Lower lobe of right lung (tissue), 2 donors: ENCODE measurements at regions not wholly inside any gene's neighbourhood (a gene's known extent, or its start where the extent isn't known, plus 50 kb on each side); places are given as distances from the start of the nearest gene placed in this dataset.

Experiments
- ATAC-seq, 2 donors: fragments of 200-7000 bp; cut with Tn5 transposase; one replicate each; pipeline ENCODE4 v1.9.1; 2020 to 2022; ENCODE audit warnings: mild to moderate bottlenecking in 2 of 2, moderate library complexity in 2 of 2
- DNase-seq: peaks from one replicate; pipeline ENCODE4 v3.0.0-alpha.2; 2020
- H3K27ac ChIP-seq: fragments of 200-600 bp; one replicate; pipeline ENCODE4 v1.8.0; 2022
- H3K27me3 ChIP-seq: fragments of 200-600 bp; one replicate; pipeline ENCODE4 v1.8.0; 2022; ENCODE audit warnings: low read depth
- H3K36me3 ChIP-seq: fragments of 200-600 bp; one replicate; pipeline ENCODE4 v1.8.0; 2022; ENCODE audit warnings: mild to moderate bottlenecking
- H3K4me1 ChIP-seq: fragments of 200-600 bp; one replicate; pipeline ENCODE4 v1.8.0; 2022
- H3K4me3 ChIP-seq: fragments of 200-600 bp; one replicate; pipeline ENCODE4 v1.8.0; 2022; ENCODE audit warnings: mild to moderate bottlenecking
- H3K9me3 ChIP-seq: fragments of 200-600 bp; one replicate; pipeline ENCODE4 v1.8.0; 2022
- intact Hi-C: fragments of 100-400 bp; cut with DNase I; formaldehyde crosslinking; loops from one replicate; pipeline ENCODE4 v1.11.0; 2022
- TF ChIP-seq, protein P1 (sequence below): fragments of 200-600 bp; IDR thresholded peaks from one replicate; pipeline ENCODE4 v1.8.0; 2022; ENCODE audit warnings: antibody characterized with exemption, mild to moderate bottlenecking
- donor health status: DM: no; HTN: yes; CAD: no; lungs with severe emphysema.

DNA sequence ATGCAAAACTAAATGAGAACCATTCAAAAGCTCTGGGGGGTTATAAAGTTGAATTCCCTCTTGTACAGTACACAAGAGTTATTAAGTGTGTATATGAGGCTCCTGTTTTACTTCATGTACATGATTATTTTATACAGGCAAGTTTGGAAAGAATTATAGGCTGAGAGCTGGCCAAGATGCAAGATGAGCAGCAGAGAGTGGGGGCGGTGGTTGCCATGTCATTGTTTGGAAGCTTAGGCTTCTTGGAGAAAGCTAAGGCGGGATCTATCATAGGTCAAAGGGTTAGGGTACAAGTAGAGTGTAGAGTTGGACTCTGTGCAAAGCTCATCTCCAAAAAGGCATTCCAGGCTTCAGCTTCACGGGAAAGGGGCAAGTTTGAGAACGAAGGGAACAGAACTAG lies 297.1 kb upstream of the TBX3 start:
- Histone ChIP-seq H3K4me3 (no peak overlapping the region), H3K27ac (no peak overlapping the region), H3K4me1 (no peaks in the 10 kb centered on the region), H3K27me3 (no peaks in the 10 kb centered on the region), H3K36me3 (no peaks in the 10 kb centered on the region), H3K9me3 (no peaks in the 10 kb centered on the region)
- no peak for ATAC-seq
- intact Hi-C loops, result no loop called here
- DNase-seq, result no peak
- TF ChIP-seq, protein P1, sequence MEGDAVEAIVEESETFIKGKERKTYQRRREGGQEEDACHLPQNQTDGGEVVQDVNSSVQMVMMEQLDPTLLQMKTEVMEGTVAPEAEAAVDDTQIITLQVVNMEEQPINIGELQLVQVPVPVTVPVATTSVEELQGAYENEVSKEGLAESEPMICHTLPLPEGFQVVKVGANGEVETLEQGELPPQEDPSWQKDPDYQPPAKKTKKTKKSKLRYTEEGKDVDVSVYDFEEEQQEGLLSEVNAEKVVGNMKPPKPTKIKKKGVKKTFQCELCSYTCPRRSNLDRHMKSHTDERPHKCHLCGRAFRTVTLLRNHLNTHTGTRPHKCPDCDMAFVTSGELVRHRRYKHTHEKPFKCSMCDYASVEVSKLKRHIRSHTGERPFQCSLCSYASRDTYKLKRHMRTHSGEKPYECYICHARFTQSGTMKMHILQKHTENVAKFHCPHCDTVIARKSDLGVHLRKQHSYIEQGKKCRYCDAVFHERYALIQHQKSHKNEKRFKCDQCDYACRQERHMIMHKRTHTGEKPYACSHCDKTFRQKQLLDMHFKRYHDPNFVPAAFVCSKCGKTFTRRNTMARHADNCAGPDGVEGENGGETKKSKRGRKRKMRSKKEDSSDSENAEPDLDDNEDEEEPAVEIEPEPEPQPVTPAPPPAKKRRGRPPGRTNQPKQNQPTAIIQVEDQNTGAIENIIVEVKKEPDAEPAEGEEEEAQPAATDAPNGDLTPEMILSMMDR, result no peak

DNA sequence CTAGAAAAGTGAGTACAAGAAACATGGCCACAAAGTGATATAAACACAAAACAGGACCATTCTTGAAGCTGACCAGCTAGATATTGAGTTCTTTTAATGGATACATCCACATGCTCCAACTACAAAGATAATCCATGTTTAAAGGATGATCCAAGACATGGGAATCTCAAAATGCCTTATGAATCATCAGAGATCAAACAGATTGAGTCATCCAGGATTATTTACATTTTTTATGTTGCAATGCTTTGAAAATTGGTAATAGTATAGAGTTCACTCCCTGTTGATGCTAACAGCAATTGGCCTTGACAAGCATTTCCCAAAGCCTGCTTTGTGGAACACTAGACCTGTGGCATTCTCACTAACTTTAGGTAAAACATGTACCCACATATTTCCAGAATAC lies 293.0 kb upstream of the TBX3 start:
- no peak for ATAC-seq
- DNase-seq, result no peak
- H3K27me3 ChIP-seq, result no peaks in the 10 kb centered on the region
- no peaks in the 10 kb centered on the region for H3K9me3 ChIP-seq
- no peaks in the 10 kb centered on the region for H3K36me3 ChIP-seq
- H3K4me1 ChIP-seq, result no peaks in the 10 kb centered on the region
- no peak overlapping the region for H3K4me3 ChIP-seq
- intact Hi-C loops, result no loop called here
- H3K27ac ChIP-seq, result no peak overlapping the region
- TF ChIP-seq, protein P1, result no peak

DNA sequence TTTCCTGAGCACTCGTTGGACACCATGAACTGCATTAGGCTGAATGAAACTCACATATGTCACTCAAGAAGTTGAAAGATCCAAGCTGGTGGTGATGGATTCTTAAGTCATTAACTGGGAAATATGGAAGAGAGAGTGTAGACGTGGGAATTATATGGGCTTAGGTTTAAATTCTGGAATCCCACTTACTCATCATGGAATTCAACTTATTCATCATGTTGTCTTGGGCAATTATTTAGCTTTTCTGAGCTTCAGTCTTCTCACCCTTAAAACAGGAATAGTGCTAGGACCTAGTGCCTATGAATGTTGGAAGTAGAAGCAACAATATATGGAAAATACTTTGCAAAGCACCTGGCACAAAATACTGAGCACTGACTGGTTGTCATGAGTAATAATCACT lies 292.4 kb upstream of the TBX3 start:
- no peak overlapping the region for H3K27ac ChIP-seq
- DNase-seq (no peak), ATAC-seq (no peak)
- H3K4me1 ChIP-seq, result no peaks in the 10 kb centered on the region
- TF ChIP-seq, protein P1, result no peak
- no peaks in the 10 kb centered on the region for H3K27me3 ChIP-seq
- no peaks in the 10 kb centered on the region for H3K9me3 ChIP-seq
- intact Hi-C loops, result no loop called here
- no peak overlapping the region for H3K4me3 ChIP-seq
- no peaks in the 10 kb centered on the region for H3K36me3 ChIP-seq

DNA sequence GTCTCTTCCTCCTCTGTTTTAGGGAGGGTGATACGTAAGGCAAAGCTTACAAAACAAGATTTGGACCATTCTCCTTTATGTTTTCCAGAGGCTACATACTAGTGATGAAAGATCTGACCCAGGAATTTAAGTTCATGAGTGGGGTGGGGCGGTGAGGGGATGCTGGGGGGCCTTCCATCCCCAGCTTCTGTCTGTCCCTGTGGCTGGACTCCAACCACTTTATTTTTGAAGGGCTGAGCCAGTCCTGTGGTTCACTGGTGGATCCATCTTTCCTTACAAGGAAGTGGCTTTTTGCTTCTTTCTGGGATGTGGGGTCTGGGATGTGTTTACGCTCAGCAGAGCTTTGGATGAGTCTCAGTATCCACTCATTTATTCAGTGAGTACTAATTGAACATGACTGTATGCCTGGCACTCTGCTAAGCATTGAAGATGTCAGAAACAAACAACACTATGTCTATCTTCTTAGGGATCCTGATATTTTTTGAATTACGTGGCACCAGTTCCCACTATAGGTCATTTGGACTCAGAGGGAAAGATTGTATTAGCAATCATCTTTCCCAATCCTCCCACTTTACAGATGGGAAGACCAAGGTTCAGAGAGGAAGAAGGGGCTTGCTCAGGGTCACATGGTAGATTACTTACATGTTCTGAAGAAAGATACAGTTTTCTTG lies 291.8 kb upstream of the TBX3 start:
- intact Hi-C loops, result no loop called here
- H3K36me3 ChIP-seq, result no peaks in the 10 kb centered on the region
- H3K9me3 ChIP-seq, result no peaks in the 10 kb centered on the region
- H3K27ac ChIP-seq, result no peak overlapping the region
- DNase-seq (no peak), ATAC-seq (no peak)
- H3K27me3 ChIP-seq, result no peaks in the 10 kb centered on the region
- no peak overlapping the region for H3K4me3 ChIP-seq
- no peaks in the 10 kb centered on the region for H3K4me1 ChIP-seq
- TF ChIP-seq, protein P1, result no peak

DNA sequence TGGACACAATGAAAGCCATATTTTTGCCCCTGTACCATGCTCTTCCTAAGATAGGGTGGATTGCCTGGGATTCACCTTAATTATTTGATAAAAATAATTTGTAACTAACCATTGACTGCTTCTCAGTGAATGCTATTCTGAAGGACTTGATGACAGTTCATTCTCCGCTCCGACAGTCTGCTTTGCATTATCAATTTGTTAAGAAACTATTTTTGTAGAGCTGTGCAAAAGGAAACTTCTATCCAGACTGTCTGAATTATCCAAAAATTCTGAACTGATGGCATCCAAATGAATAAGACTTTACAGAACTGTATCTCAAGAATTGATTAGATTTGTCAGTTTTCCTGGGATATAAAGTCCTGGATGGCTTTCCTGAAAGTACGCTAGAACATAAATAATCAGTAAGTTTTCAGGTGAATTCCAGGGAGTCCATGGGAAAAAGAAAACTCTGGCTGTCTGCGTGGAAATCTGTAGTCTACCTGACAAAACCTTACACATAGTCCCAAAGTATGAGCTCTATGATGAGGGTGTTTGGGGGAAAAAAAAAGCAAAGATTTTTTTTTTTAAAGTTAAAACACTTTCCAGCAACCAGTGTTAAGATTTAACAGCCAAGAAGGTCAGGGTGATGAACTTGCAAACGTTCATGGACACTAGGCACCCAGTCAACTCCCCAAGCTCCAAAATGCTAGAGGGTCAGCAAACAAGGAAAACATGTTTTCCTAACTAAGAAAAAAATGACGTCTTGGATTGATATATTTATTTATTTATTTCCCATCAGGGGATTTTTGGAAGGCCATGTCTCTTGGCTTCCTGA lies 291.1 kb upstream of the TBX3 start:
- TF ChIP-seq, protein P1, result no peak
- ATAC-seq, result no peak
- Histone ChIP-seq H3K27ac (no peak overlapping the region), H3K4me3 (no peak overlapping the region), H3K27me3 (no peaks in the 10 kb centered on the region), H3K36me3 (no peaks in the 10 kb centered on the region), H3K9me3 (no peaks in the 10 kb centered on the region), H3K4me1 (no peaks in the 10 kb centered on the region)
- no peak for DNase-seq
- intact Hi-C loops, result no loop called here
